HG03565 (cell line): ENCODE measurements at regions not wholly inside any gene's neighbourhood (a gene's known extent, or its start where the extent isn't known, plus 50 kb on each side); places are given as distances from the start of the nearest gene placed in this dataset.
"Not testable (repeated sequence)": the region's sequence is repeated elsewhere in the genome, so short reads cannot be mapped to it uniquely, and the experiment has no call there.

Experiments used
- ATAC-seq: cut with Tn5 transposase; IDR thresholded peaks from one replicate; pipeline ENCODE4 v1.9.1; 2021; ENCODE audit warnings: mild to moderate bottlenecking, moderate library complexity; ENCODE audit not compliant: unreplicated experiment

DNA sequence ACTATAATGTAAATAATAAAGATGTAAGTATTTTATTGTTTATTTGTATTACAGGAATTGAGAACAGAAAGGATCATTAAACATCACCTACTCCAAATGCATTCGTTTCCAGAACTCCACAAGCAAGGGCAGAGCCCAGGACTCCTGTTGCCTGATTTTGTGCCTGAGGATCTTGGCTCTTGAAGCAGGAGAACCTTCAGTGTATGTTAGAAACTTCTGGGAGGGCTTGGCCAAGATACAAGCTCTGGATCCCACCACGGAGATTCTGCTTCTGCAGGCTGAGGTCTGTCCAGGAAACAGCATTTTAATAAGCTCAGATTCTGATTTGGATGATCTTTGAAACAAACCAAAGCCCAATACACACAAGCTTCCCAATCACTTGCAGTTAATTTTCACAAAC lies 142.4 kb upstream of the SOX11 start:
- ATAC-seq = no peak

DNA sequence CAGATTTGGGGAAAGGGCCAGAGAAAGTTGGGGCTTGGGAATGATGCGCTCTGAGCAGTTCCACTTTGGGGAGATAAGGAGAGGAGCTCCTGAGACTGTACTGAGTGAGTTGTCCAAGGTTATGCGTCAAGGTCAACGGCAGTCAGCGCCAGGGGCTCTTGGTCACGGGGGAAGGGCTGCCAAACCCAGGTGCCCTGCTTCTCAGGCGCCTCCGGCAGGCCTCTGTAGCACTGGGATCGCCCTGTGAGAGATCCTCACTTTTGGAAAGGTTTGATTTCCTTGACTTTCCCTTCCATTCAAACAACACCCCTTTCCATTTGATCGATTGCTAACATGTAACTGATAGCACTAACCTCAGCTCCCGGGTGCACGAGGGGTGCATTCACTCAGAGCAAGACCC lies 136.5 kb upstream of the SOX11 start:
- ATAC-seq = no peak

DNA sequence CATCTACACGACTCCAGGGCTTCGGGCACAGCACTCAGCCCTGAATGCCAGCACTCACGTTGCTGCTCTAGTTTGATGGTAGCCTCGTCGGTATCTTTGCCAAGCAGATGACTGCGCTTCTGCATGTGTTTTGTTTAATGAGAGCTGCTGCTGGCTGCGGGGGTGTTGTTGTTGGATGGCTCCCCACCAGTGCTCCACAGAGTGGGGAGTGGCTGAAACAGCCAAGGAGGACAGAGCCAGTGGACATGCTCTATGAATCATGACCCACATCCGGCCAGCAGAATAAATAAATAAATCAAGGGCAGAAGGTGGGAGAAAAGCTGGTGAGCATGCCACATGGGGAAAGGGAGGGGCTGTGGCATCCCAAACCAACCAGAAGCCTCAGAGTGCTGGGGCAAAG lies 131.2 kb upstream of the SOX11 start:
- no peak for ATAC-seq

DNA sequence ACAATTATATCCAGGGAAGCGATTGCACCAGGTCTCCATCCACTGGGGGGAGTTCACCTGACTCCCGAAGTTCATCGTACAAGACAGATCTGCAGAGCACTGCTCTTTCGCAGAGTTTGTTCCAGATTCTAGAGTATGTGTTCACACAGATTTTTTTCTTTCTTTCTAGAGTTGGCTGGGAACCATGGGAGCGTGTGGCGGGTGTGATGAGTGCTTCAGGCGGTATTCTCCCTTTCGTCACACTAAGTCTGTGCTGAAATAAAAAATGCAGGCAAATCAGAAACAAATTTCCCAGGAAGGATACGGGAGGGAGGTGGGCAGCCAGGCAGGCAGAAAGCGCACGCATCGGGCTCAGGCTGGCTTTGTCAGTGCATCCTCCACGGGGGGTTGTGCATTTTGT lies 129.8 kb upstream of the SOX11 start:
- ATAC-seq = no peak

DNA sequence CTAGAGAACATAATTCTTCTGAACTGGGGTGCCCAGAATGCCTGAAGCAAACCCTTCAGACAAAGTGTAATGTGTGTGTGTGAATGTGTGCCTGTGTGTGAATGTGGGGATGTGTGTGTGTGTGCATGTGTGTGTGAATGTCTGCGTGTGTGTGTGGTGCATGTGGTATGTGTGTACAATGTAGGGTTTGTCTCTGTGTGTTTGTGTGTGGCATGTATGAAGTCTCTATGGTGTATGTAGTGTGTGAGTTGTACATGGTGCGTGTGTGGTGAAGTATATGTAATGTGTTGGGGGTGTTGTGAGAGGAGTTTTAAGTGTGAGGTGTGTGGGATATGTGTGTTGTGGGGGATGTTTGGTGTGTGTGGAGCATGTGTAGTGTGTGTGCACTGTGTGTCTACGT lies 129.3 kb upstream of the SOX11 start:
- ATAC-seq = no peak

DNA sequence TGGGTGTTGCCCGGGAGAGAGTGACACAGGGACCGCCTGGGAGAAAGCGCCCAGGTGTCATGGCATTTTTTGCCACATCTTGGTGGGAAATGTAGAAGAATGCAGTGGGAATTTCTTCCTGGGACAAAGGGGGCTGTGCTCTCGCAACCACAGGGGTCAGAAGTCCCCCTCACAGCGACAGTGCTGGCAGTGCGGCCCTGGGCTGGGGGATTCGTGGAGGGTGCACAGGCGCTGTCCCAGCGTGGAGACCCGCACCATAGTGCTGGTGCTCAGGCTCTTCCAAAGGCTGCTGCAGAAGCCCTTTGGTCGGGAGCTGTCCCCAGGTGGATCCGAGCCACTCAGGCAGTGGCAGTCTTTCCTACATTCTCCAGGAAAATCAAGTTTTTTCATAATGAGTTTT lies 128.8 kb upstream of the SOX11 start:
- ATAC-seq = no peak

DNA sequence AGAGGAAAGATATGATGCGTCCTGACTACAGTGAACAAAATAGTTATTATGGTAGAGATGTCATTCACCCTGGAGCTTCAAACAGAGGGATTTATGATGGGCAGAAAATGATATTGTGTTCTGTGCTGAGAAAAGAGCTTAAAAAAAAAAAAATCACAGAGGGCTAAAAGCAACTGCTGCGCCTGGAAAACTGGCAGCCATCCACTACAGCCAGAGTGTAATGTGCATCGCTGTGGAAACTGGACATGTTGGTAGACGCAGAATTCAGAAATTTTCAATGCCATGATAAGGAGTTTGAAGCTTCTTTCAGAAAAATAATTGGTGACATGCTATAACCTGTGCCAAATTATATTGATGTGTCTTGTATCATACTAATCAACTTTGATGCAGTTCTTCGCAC lies 122.9 kb upstream of the SOX11 start:
- ATAC-seq = no peak

DNA sequence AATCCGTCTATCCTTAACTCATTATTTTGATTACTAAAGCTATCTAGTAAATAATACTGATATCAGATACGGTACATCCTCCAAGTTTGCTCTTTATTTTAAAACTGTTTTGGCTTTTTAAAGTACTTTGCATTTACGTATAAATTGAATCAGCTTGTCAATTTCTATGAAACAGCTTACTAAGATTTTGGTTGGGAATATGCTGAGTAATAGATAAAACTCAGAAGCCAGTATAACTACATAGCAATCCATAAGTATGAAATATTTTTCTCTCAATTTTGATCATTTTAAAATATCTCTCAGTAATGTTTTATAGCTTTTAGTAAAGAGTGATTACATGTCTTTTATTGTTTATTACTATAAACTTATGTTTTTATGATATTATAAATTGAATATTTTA lies 116.2 kb upstream of the SOX11 start:
- no peak for ATAC-seq

DNA sequence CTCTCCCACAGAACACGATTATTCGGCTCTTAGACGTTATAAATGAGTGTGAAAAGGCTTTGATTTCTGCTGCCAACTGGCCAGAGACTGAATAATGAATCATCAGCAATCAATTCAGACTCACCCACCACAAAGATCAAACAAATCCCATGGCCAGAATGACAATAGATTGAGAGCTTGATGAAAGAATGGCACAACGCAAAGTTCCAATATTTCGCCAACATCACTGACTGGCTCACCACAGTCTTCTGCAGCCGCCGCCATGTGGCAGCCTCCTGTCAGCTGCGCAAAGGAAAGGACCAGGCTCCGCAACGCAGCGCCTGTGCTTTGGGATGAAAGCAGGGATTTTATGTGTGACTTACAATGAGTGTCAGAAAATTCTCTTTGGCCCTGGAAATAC lies 104.4 kb upstream of the SOX11 start:
- ATAC-seq = no peak

DNA sequence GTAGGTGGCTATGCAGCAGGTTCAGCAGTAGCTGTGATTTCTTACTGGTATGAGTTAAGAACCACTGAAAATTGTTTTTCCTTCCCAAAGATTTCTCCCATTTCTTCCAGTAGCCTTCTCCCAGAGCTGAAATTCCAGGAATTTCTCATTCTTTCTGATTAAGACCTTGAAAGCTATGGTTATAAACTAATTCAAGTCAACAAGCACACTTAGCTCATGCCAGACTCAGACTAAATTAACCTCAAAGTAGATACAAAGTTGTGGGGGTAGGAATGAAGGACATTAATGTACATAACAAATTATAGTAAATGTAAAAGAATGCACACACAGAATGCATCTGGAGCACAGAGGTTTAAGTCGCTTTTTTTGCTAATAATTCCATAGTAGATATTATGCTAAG lies 103.6 kb upstream of the SOX11 start:
- ATAC-seq = no peak

DNA sequence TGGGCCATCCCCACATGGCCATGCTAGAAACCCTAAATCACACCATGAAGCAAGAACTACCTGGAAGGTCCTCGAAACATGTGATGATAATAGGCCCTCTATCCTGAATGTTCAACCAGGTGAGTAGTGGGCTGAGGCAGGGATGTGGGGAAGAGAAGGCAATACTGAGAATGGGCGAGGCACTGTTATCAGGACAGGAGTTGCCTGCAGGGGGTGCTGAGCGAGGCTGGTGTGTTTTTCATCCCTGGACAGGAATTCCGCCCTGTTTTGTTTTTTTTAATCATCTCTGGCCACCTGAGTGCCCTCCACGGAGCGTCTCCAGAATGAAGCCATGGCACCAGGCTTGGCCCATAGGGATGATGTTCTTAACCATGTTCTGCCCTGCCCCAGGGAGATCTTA lies 103.0 kb upstream of the SOX11 start:
- no peak for ATAC-seq

DNA sequence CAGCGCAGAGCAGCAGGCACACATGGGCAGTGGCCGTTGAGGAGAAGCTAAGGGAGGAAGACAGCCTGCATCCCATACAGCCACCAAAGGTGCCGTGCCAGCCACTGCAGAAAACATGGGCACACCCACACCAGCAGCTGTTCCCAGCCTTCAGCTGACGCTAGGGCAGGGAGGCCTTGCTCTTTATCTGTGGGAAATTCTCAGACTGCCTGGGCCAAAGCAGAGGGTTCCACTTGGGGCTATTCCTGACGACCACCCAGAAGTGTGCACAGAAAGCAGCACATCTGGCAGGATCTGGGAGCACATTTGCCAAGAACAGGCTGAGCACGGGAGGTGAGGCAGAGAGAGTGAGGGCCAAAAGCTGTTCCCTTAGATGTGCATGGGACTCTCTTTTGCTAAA lies 101.3 kb upstream of the SOX11 start:
- ATAC-seq = no peak

DNA sequence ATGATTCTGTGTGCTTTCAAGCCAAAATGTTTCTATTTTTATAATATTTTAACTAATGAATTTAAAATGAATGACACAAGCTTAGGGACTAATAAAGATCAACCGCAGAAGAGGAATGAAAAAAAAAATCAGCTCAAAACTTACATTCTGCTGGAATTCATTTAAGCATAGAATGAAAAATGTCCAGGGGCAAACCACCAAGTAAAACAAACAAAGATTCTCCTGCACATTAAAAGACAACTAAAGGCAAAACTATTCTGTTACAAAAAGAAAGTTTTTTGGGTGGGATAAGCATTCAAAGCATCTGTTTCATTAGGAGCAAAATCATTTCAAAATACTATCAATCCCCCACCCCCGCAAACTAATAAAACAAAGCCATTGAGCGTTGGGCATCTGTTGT lies 99.3 kb upstream of the SOX11 start:
- no peak for ATAC-seq

DNA sequence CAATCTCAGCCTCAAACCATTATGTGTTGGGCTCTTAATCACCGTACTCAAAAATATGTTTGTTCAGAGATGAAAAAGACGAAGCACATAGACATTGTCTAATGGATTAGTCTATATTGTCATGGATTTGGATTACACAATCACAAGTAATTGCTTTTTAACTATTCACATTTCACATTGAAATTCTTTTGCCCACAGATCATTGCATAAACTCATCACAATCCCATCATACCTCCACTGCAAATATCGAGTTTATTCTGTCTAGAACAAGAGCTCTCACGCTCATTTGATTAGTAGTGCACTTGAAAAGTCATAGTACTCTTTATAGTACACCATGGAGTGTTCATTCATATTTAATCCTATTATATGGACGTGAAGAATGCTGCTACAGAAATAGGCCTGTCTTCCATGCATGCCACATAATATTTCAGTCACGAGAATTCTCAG lies 97.9 kb upstream of the SOX11 start:
- no peak for ATAC-seq

DNA sequence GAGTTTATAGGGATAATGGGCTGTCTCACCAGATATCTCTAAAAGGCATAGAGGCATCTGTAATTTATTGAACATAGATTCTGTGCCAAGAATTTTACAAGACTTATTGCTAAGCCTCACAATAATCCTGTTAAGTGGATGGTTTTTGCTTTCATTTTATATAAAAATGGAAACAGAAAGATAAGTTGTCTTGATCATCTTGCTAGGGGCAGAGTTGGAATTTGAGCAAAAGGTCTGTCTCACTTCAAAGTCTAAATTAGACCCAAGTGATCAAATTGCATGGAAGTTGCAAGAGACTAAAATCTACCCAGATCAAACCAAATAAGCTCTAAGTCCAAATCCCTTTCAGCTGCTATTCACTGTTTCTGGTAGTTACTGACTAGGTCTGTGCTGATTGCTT lies 95.3 kb upstream of the SOX11 start:
- ATAC-seq = no peak

DNA sequence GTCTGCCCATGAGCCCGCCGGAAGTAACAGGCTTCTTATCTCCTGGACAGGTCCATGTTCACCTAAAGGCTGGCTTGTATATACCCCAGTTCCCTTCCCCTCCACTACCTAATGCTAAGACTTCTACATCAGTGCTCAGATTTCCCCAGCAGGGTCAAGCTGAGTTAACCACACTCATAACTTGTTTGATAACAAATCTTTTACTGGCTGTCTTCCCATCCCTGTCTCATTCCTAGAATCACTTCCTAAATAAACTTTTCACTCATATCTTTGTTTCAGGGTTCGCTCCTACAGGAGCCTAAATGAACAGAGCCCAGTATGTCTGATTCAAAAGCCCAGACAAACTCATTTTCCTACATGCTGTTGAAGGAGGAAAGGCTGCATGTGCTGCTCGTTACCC lies 94.0 kb upstream of the SOX11 start:
- no peak for ATAC-seq

DNA sequence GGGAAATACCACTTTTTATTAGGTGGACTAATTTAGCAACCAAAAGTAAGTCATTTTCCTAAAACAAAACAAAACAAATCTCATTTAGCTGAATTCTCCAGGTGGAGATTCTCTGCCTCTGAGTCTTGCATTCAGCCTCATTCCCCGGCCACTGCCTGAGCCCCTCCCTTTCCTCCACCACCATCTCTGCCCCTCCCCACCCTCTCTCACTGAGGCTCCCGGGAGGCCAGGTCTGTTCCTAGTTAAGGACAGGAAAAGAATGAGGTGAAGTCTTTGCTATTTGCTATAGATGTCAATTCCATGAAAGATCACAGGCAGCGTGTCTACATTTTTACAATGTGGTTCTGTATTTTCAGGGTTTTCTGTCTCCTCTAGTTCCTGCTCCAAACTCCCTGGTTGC lies 83.0 kb upstream of the SOX11 start:
- ATAC-seq = no peak

DNA sequence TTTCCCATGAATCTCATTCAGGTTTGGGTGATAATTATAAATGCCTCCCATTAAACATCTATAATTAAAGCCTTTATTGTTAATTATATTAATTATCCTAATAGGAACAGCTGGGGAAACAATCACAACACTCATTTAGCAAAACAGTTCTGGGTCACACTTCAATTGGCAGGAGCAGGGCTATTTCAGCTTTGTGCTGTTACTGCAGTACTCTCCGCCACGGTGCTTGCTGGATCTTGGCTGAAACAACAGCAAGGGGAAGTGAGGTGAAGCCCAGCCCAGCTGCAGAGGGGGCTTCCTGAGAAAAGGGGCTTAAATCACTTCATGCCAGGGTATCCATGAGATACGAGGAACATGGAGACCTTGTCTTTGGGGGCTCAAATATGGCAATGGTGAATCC lies 79.5 kb upstream of the SOX11 start:
- ATAC-seq = no peak

DNA sequence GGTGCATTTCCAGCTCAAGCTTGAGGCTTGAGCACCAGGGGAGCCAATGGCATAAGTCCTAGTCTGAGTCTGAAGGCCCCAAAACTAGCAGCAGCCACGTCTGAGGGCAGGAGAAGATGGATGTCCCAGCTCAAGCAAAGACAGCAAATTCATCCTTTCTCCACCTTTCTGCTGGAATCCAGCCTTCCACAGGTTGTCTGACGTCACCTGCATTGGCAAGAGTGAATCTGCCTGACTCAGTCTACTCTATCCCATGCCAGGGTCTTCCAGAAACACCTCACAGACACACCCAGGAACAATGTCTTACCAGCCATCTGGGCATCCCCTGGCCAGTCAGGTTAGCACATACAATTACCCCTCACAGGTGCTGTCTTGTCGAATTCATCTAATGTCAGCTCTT lies 76.2 kb upstream of the SOX11 start:
- no peak for ATAC-seq

DNA sequence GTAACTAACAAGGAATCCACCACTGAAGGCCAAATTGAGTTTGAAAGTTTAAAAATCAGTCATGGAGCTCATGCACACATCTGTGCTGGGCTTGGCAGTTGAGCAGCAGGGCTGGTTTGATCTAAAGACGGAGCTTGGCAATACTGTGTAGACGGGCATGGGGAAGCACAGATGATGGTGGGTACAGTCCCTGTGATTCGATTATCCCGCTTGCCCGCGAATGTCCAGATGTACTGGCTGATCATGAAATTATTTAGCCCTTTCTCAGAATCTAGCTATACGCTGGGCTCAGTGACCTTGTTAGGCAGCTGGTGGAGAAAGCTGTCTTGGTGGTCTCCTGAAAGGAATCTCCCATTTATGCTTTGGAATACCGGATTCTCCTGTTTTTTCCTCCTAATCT lies 74.8 kb upstream of the SOX11 start:
- no peak for ATAC-seq

DNA sequence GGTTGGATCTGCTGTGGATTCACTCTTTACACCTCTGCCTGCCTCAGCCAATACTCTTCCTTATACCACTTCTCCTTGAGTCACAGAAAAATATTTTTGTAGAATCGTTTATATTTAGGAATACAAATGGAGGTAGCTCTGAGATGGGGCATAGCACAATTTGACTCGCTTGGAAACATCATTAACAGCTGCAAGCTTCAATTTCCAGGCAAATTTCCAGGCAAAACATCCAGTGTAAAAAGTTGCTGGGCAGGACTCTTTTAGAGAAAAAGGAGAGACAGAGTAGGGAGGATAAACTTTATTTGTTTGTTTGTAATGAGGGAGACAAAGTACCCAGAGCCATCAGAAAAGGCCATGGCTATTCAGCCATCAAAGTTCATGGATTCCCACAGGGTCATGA lies 74.4 kb upstream of the SOX11 start:
- ATAC-seq = no peak

DNA sequence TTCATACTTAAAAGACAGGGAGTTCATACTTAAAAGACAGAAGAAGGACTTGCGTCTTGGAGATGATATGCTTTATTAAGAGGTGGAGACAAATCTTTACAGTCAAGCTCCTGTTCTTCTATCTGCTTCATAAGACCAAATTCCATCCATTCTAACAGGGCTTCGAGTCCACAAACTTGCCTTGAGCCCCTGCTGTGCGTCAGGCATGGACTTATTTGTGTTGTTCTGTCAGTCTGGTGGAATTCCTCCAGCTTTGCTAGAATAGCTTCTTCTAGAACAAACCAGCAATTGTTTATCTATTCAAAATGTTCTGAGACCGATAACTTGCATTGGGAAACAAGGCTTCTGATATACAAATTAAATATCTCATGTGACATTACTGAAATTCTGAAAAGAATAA lies 73.9 kb upstream of the SOX11 start:
- ATAC-seq = no peak

DNA sequence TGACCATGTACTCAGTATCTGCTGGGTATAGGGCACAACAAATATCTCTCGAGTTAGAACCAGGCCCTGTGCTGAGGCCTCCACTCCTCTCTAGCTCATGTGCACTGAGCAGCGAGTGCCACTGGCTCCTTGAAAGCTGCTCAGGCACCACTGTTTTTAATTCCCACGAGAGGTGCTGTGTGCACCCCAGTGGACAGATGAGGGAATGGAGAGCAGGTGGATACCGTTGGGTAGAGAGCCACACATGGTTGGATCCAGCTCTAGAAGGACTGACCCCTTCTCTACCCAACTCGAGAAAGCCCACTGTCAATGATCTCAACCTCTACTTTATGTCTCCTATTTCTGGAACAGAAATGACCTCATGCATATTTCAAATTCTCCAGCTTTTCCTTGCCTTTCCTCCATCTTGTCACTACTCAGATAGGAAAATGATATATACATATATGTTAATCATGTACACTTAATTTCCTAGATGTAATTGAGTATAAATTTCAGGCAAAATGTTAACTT lies 66.6 kb upstream of the SOX11 start:
- not testable (repeated sequence) for ATAC-seq

DNA sequence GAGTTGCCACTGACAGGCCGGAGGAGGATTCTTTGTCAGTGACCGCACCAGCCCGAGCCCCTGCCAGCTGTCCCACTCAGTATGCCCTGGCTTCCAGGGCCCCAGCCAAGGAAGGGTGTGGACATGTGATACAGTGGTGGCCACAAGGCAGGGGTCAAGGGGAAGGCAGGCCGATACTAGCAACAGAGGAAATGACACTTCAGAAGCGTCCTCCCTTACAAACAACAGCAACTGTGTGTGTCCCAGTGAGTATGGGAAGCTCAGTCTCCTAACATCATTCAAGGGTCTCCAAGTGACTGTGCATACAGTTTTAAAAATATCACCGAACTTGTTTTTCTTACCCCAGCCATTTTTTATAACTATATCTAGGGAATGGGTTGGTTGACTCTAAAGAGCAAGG lies 63.7 kb upstream of the SOX11 start:
- ATAC-seq = not testable (repeated sequence)
